ENCODE measurements at regions not wholly inside any gene's neighbourhood (a gene's known extent, or its start where the extent isn't known, plus 50 kb on each side); places are given as distances from the start of the nearest gene placed in this dataset.

GRCh38 chr10:62453274-62453673 is 79.1 kb downstream of the ZNF365 start:
- no peak for DNase-seq

GRCh38 chr10:62454687-62455397 is 80.7 kb downstream of the ZNF365 start:
- DNase-seq, result no peak

- no peak for DNase-seq
Measured at GRCh38 chr10:62456611-62457101, 82.5 kb downstream of the ZNF365 start.

GRCh38 chr10:62457196-62457595 is 83.0 kb downstream of the ZNF365 start:
- DNase-seq, result no peak

- no peak for DNase-seq
Measured at GRCh38 chr10:62457598-62457997, 83.4 kb downstream of the ZNF365 start.

- no peak for DNase-seq
Measured at GRCh38 chr10:62459072-62459471, 84.9 kb downstream of the ZNF365 start.

- no peak for DNase-seq
Measured at GRCh38 chr10:62459500-62459899, 85.3 kb downstream of the ZNF365 start.

- no peak for DNase-seq
Measured at GRCh38 chr10:62460393-62460792, 86.2 kb downstream of the ZNF365 start.

GRCh38 chr10:62461120-62461519 is 87.0 kb downstream of the ZNF365 start:
- DNase-seq, result no peak

GRCh38 chr10:62462461-62462860 is 88.3 kb downstream of the ZNF365 start:
- no peak for DNase-seq

GRCh38 chr10:62463364-62463763 is 89.2 kb downstream of the ZNF365 start:
- DNase-seq, result no peak

GRCh38 chr10:62464308-62464707 is 90.1 kb downstream of the ZNF365 start:
- no peak for DNase-seq

- no peak for DNase-seq
Measured at GRCh38 chr10:62466590-62466989, 92.4 kb downstream of the ZNF365 start.

- DNase-seq, result no peak
Measured at GRCh38 chr10:62467527-62467926, 93.4 kb downstream of the ZNF365 start.

- no peak for DNase-seq
Measured at GRCh38 chr10:62471711-62472110, 97.5 kb downstream of the ZNF365 start.

- no peak for DNase-seq
Measured at GRCh38 chr10:62473241-62473640, 99.1 kb downstream of the ZNF365 start.

GRCh38 chr10:62475551-62475950 is 101.4 kb downstream of the ZNF365 start:
- DNase-seq, result no peak

GRCh38 chr10:62479523-62479922 is 105.4 kb downstream of the ZNF365 start:
- no peak for DNase-seq

- DNase-seq, result no peak
Measured at GRCh38 chr10:62480196-62480595, 106.0 kb downstream of the ZNF365 start.

GRCh38 chr10:62482581-62482980 is 108.4 kb downstream of the ZNF365 start:
- no peak for DNase-seq

GRCh38 chr10:62491597-62491996 is 117.4 kb downstream of the ZNF365 start:
- no peak for DNase-seq

- DNase-seq, result peak; percentile 3
Measured at GRCh38 chr10:62492012-62492869, 118.1 kb downstream of the ZNF365 start.

GRCh38 chr10:62492870-62493180 is 118.7 kb downstream of the ZNF365 start:
- no peak for DNase-seq

- no peak for DNase-seq
Measured at GRCh38 chr10:62496925-62497324, 122.8 kb downstream of the ZNF365 start.

Data from right kidney (tissue), 1 donor.